GM23338 (cell line): ENCODE measurements at regions not wholly inside any gene's neighbourhood (a gene's known extent, or its start where the extent isn't known, plus 50 kb on each side); places are given as distances from the start of the nearest gene placed in this dataset.

Experiments
- ATAC-seq: fragments of 200-7000 bp; cut with Tn5 transposase; 3 replicates; pipeline ENCODE4 v1.9.1; 2020
- DNase-seq: peaks from one replicate; pipeline ENCODE4 v3.0.0-alpha.2; 2015; ENCODE audit warnings: low spot score
- H2AFZ ChIP-seq: fragments of 200-600 bp; sonication (generic); 2 replicates; pipeline ENCODE4 v1.8.0; 2016; ENCODE audit warnings: antibody characterized with exemption, mild to moderate bottlenecking, moderate library complexity
- H3F3A ChIP-seq: fragments of 200-600 bp; sonication (generic); replicated peaks from 2 replicates; pipeline ENCODE4 v1.8.0; 2017; ENCODE audit warnings: antibody characterized with exemption, mixed run types, low read depth
- H3K27ac ChIP-seq: fragments of 200-600 bp; sonication (generic); 2 replicates; pipeline ENCODE4 v1.6.1; 2016; ENCODE audit warnings: low read depth
- H3K27me3 ChIP-seq: fragments of 200-600 bp; sonication (generic); 2 replicates; pipeline ENCODE4 v1.8.0; 2016; ENCODE audit warnings: mild to moderate bottlenecking, mixed run types, moderate library complexity; ENCODE audit not compliant: insufficient read depth
- H3K36me3 ChIP-seq: fragments of 200-600 bp; sonication (generic); 2 replicates; pipeline ENCODE4 v1.8.0; 2016; ENCODE audit warnings: mild to moderate bottlenecking; ENCODE audit not compliant: insufficient read depth
- H3K4me1 ChIP-seq: fragments of 200-600 bp; sonication (generic); 2 replicates; pipeline ENCODE4 v1.8.0; 2016; ENCODE audit warnings: mild to moderate bottlenecking, moderate library complexity; ENCODE audit not compliant: insufficient read depth
- H3K4me2 ChIP-seq: fragments of 200-600 bp; sonication (generic); 2 replicates; pipeline ENCODE4 v1.7.1; 2017; ENCODE audit warnings: mixed run types
- H3K4me3 ChIP-seq: fragments of 200-600 bp; sonication (generic); 2 replicates; pipeline ENCODE4 v1.6.1; 2016; ENCODE audit warnings: mixed run types
- H3K79me2 ChIP-seq: fragments of 200-600 bp; sonication (generic); replicated peaks from 2 replicates; pipeline ENCODE4 v1.8.0; 2017; ENCODE audit warnings: mild to moderate bottlenecking; ENCODE audit not compliant: insufficient read depth
- H3K9me2 ChIP-seq: fragments of 200-600 bp; sonication (generic); 2 replicates; pipeline ENCODE4 v1.8.0; 2017; ENCODE audit not compliant: insufficient read depth
- H4K20me1 ChIP-seq: fragments of 200-600 bp; sonication (generic); replicated peaks from 2 replicates; pipeline ENCODE4 v1.8.0; 2017; ENCODE audit warnings: mild to moderate bottlenecking; ENCODE audit not compliant: insufficient read depth
- H3K27ac Mint-ChIP-seq: 2 replicates; pipeline ENCODE4 v1.8.0; 2020; ENCODE audit warnings: inconsistent platforms, mild to moderate bottlenecking, moderate library complexity, mixed read lengths
- H3K27me3 Mint-ChIP-seq: 3 replicates; pipeline ENCODE4 v1.8.0; 2022; ENCODE audit warnings: low read depth, mild to moderate bottlenecking, moderate library complexity, mixed read lengths, inconsistent platforms; ENCODE audit not compliant: insufficient read depth, poor library complexity
- H3K36me3 Mint-ChIP-seq: 3 replicates; pipeline ENCODE4 v1.8.0; 2021; ENCODE audit warnings: low read depth, mild to moderate bottlenecking, inconsistent platforms, moderate library complexity, mixed read lengths
- H3K4me1 Mint-ChIP-seq: 3 replicates; pipeline ENCODE4 v1.8.0; 2020; ENCODE audit warnings: mild to moderate bottlenecking, inconsistent platforms, mixed read lengths
- H3K4me3 Mint-ChIP-seq: 3 replicates; pipeline ENCODE4 v1.8.0; 2021; ENCODE audit warnings: moderate library complexity, mild to moderate bottlenecking, inconsistent platforms, mixed read lengths
- H3K9me3 Mint-ChIP-seq: 3 replicates; pipeline ENCODE4 v1.8.0; 2020; ENCODE audit warnings: moderate library complexity, mild to moderate bottlenecking, inconsistent platforms, mixed read lengths
- CREB1 ChIP-seq: fragments of 250-450 bp; sonication (Bioruptor Pico); IDR thresholded peaks from 2 replicates; pipeline ENCODE4 v1.5.0; 2020; ENCODE audit warnings: low read depth, mild to moderate bottlenecking, moderate library complexity
- CTCF ChIP-seq, 2 experiments: fragments of 200-600 bp in 1 of 2; sonication (generic) in 1 of 2; conservative IDR thresholded peaks; 2 replicates each; pipeline versions ENCODE4 v1.5.1 to v1.6.1; 2016 to 2017; ENCODE audit warnings: antibody characterized with exemption in 2 of 2, low read depth in 2 of 2, mild to moderate bottlenecking in 2 of 2, moderate library complexity in 1 of 2
- ETS1 ChIP-seq: IDR thresholded peaks from 2 replicates; pipeline ENCODE4 v1.6.1; 2016; ENCODE audit warnings: antibody characterized with exemption
- EZH2 ChIP-seq: fragments of 200-600 bp; sonication (generic); IDR thresholded peaks from one replicate; pipeline ENCODE4 v1.8.0; 2017; ENCODE audit warnings: antibody characterized with exemption, mild to moderate bottlenecking, low read depth; ENCODE audit not compliant: unreplicated experiment
- EZH2phosphoT487 ChIP-seq: fragments of 200-600 bp; sonication (generic); IDR thresholded peaks from one replicate; pipeline ENCODE4 v1.8.1; 2018; ENCODE audit warnings: antibody characterized with exemption; ENCODE audit not compliant: unreplicated experiment
- JUNB ChIP-seq: IDR thresholded peaks from one replicate; pipeline ENCODE4 v1.6.1; 2016; ENCODE audit warnings: antibody characterized with exemption; ENCODE audit not compliant: unreplicated experiment
- NANOG ChIP-seq: IDR thresholded peaks from 2 replicates; pipeline ENCODE4 v1.6.1; 2016; ENCODE audit warnings: antibody characterized with exemption, borderline replicate concordance
- STAT1 ChIP-seq: IDR thresholded peaks from one replicate; pipeline ENCODE4 v1.6.1; 2016; ENCODE audit warnings: antibody characterized with exemption; ENCODE audit not compliant: unreplicated experiment
- ZNF114 ChIP-seq: fragments of 250-450 bp; sonication (Bioruptor Pico); IDR thresholded peaks from 2 replicates; pipeline ENCODE4 v1.5.0; 2020; ENCODE audit warnings: mild to moderate bottlenecking, moderate library complexity
- ZNF331 ChIP-seq: fragments of 250-450 bp; sonication (Bioruptor Pico); IDR thresholded peaks from 2 replicates; pipeline ENCODE4 v1.5.0; 2020; ENCODE audit warnings: low read depth, mild to moderate bottlenecking, moderate library complexity
- ZNF462 ChIP-seq: fragments of 250-450 bp; sonication (Bioruptor Pico); IDR thresholded peaks from 2 replicates; pipeline ENCODE4 v1.5.0; 2020; ENCODE audit warnings: mild to moderate bottlenecking, moderate library complexity

- Mint-ChIP-seq H3K36me3 (no peaks in the 10 kb centered on the region; the same call in 2 of the 3 replicates), H3K4me3 (no peak overlapping the region)
Measured at GRCh38 chr20:61056116-61056515, 195.9 kb upstream of the CDH4 start.

More at GRCh38 chr20:61056116-61056515, 195.9 kb upstream of the CDH4 start:
- Histone ChIP-seq H3K4me3 (no peak overlapping the region), H3K27ac (no peak overlapping the region), H3K9me2 (no peaks in the 10 kb centered on the region), H4K20me1 (no peaks in the 10 kb centered on the region), H3F3A (no peaks in the 10 kb centered on the region), H3K79me2 (no peaks in the 10 kb centered on the region), H3K4me1 (no peaks in the 10 kb centered on the region), H3K4me2 (no peak overlapping the region), H2AFZ (no peak overlapping the region), H3K27me3 (no peaks in the 10 kb centered on the region), H3K36me3 (no peaks in the 10 kb centered on the region)
- ATAC-seq = no peak
- no peaks in the 10 kb centered on the region; the same call in 2 of the 3 replicates for H3K9me3 Mint-ChIP-seq
- TF ChIP-seq EZH2 (no peak), EZH2phosphoT487 (no peak), ETS1 (no peak), JUNB (no peak), ZNF462 (CRISPR knock-in tag) (no peak), STAT1 (no peak), CTCF (conservative IDR thresholded peaks at IDR 0.05; ENCODE audit: low read depth in 2 of 2) (no peak), NANOG (no peak), ZNF331 (no peak), CREB1 (CRISPR knock-in tag) (no peak), ZNF114 (CRISPR knock-in tag) (no peak)
- H3K27me3 Mint-ChIP-seq = peaks cover 29% of the 10 kb centered on the region
- no peak overlapping the region for H3K27ac Mint-ChIP-seq
- DNase-seq = no peak
- peaks cover 10% of the 10 kb centered on the region for H3K4me1 Mint-ChIP-seq
